ENCODE measurements at regions not wholly inside any gene's neighbourhood (a gene's known extent, or its start where the extent isn't known, plus 50 kb on each side); places are given as distances from the start of the nearest gene placed in this dataset.
"Not testable (repeated sequence)": the region's sequence is repeated elsewhere in the genome, so short reads cannot be mapped to it uniquely, and the experiment has no call there.

- ATAC-seq, result no peak
- Histone ChIP-seq H3K36me3 (no peaks in the 10 kb centered on the region), H3K4me1 (no peaks in the 10 kb centered on the region), H3K4me3 (no peak overlapping the region), H3K27me3 (no peaks in the 10 kb centered on the region), H3K27ac (no peak overlapping the region), H3K9me3 (no peaks in the 10 kb centered on the region)
- no peak for TF ChIP-seq CTCF (IDR thresholded peaks at IDR 0.05)
- WGBS (ENCODE audit: insufficient coverage, low coverage, low lambda C conversion rate, missing lambda C conversion rate), result 92% methylated on average over 1 of the region's 1 CpG
- DNase-seq, result no peak
- intact Hi-C loops (cut with DNase I), result no loop called here
These were observed 312.9 kb downstream of the GLUD2 start for GRCh38 chrX:121360280-121360679.

GRCh38 chrX:121365572-121366161, 318.3 kb downstream of the GLUD2 start:
- Histone ChIP-seq H3K9me3 (no peaks in the 10 kb centered on the region), H3K27me3 (no peaks in the 10 kb centered on the region), H3K4me1 (no peaks in the 10 kb centered on the region), H3K27ac (no peak overlapping the region), H3K4me3 (no peak overlapping the region), H3K36me3 (no peaks in the 10 kb centered on the region)
- DNase-seq (no peak), ATAC-seq (no peak)
- WGBS (ENCODE audit: insufficient coverage, low coverage, low lambda C conversion rate, missing lambda C conversion rate), result 35% methylated on average over 9 of the region's 13 CpGs
- intact Hi-C loops (cut with DNase I), result no loop called here
- TF ChIP-seq CTCF (IDR thresholded peaks at IDR 0.05), result no peak
- no peak for TF ChIP-seq POLR2A (IDR thresholded peaks at IDR 0.05)

- DNase-seq, result no peak
- Histone ChIP-seq H3K4me3 (no peak overlapping the region), H3K27ac (no peak overlapping the region), H3K27me3 (no peaks in the 10 kb centered on the region), H3K4me1 (no peaks in the 10 kb centered on the region), H3K9me3 (no peaks in the 10 kb centered on the region), H3K36me3 (no peaks in the 10 kb centered on the region)
- WGBS (ENCODE audit: insufficient coverage, low coverage, low lambda C conversion rate, missing lambda C conversion rate), result 63% methylated on average over 3 of the region's 3 CpGs
- intact Hi-C loops (cut with DNase I), result no loop called here
- TF ChIP-seq CTCF (IDR thresholded peaks at IDR 0.05), result no peak
- no peak for TF ChIP-seq POLR2A (IDR thresholded peaks at IDR 0.05)
- no peak for ATAC-seq
These were observed 327.1 kb downstream of the GLUD2 start for GRCh38 chrX:121374471-121374870.

- DNase-seq; H3K36me3 ChIP-seq; intact Hi-C loops (cut with DNase I); ATAC-seq; H3K27ac ChIP-seq; H3K4me1 ChIP-seq; H3K9me3 ChIP-seq; H3K4me3 ChIP-seq; H3K27me3 ChIP-seq: not testable (repeated sequence)
- WGBS (ENCODE audit: insufficient coverage, low coverage, low lambda C conversion rate, missing lambda C conversion rate), result 70% methylated on average over 7 of the region's 7 CpGs
These were observed 334.5 kb downstream of the GLUD2 start for GRCh38 chrX:121381915-121382314.

- intact Hi-C loops (cut with DNase I), result no loop called here
- Histone ChIP-seq H3K4me1 (no peaks in the 10 kb centered on the region), H3K9me3 (no peaks in the 10 kb centered on the region), H3K36me3 (no peaks in the 10 kb centered on the region), H3K4me3 (no peak overlapping the region), H3K27ac (no peak overlapping the region), H3K27me3 (no peaks in the 10 kb centered on the region)
- ATAC-seq (no peak), DNase-seq (no peak)
- WGBS (ENCODE audit: insufficient coverage, low coverage, low lambda C conversion rate, missing lambda C conversion rate), result 20% methylated on average over 4 of the region's 4 CpGs
- TF ChIP-seq CTCF (IDR thresholded peaks at IDR 0.05), result no peak
- no peak for TF ChIP-seq POLR2A (IDR thresholded peaks at IDR 0.05)
These were observed 342.7 kb downstream of the GLUD2 start for GRCh38 chrX:121389976-121390714.
